ENCODE measurements at regions not wholly inside any gene's neighbourhood (a gene's known extent, or its start where the extent isn't known, plus 50 kb on each side); places are given as distances from the start of the nearest gene placed in this dataset.

GRCh38 chr6:29236060-29236459 lies 65.4 kb downstream of the OR2J2 start:
- no peak for TF ChIP-seq CTCF (conservative IDR thresholded peaks at IDR 0.05 in 1 of 2, IDR thresholded peaks at IDR 0.05 in 1 of 2; ENCODE audit: extremely low read depth in 1 of 2, insufficient read depth in 1 of 2, low read depth in 1 of 2, low read length in 2 of 2)
- TF ChIP-seq EZH2 (IDR thresholded peaks at IDR 0.05; ENCODE audit: borderline replicate concordance, low read length), result no peak
